ENCODE measurements at regions not wholly inside any gene's neighbourhood (a gene's known extent, or its start where the extent isn't known, plus 50 kb on each side); places are given as distances from the start of the nearest gene placed in this dataset.

GRCh38 chr3:63046152-63046551, 170.9 kb upstream of the CADPS start:
- Histone ChIP-seq H3K4me2 (replicated peaks; ENCODE audit: extremely low read depth, low read length, poor library complexity, severe bottlenecking) (no peak overlapping the region), H3K4me3 (replicated peaks in 1 of 3; ENCODE audit: low read depth in 2 of 3, low read length in 3 of 3) (no peak overlapping the region), H3K9ac (ENCODE audit: insufficient read depth, low read length, poor library complexity, severe bottlenecking) (no peak overlapping the region), H3K36me3 (replicated peaks in 1 of 2; ENCODE audit: control insufficient read depth in 1 of 2, insufficient read depth in 2 of 2, low read length in 2 of 2) (no peaks in the 10 kb centered on the region), H3K27ac (ENCODE audit: low read depth in 1 of 2, low read length in 2 of 2) (no peak overlapping the region), H3K79me2 (ENCODE audit: insufficient read depth, low read length) (no peaks in the 10 kb centered on the region), H3K9me3 (replicated peaks in 1 of 2; ENCODE audit: control insufficient read depth in 1 of 2, insufficient read depth in 1 of 2, low read length in 2 of 2) (no peaks in the 10 kb centered on the region), H4K20me1 (ENCODE audit: insufficient read depth, low read length) (no peaks in the 10 kb centered on the region), H3K27me3 (ENCODE audit: control insufficient read depth in 2 of 2, insufficient read depth in 2 of 2, low read length in 2 of 2) (no peaks in the 10 kb centered on the region), H2AFZ (ENCODE audit: insufficient read depth, low read depth, low read length, poor library complexity, severe bottlenecking) (no peak overlapping the region), H3K4me1 (ENCODE audit: control insufficient read depth in 1 of 2, insufficient read depth in 2 of 2, low read length in 2 of 2) (no peaks in the 10 kb centered on the region)
- no peak overlapping the region for H3K27ac Mint-ChIP-seq
- H3K4me1 Mint-ChIP-seq, result no peaks in the 10 kb centered on the region
- intact Hi-C loops (cut with micrococcal nuclease), result no loop called here
- no peaks in the 10 kb centered on the region for H3K36me3 Mint-ChIP-seq
- no peak overlapping the region for H3K4me3 Mint-ChIP-seq
- no peak for TF ChIP-seq CTCF (IDR thresholded peaks at IDR 0.05)
- peaks cover 2 to 8% (median 5%) of the 10 kb centered on the region in 7 donors for H3K9me3 Mint-ChIP-seq
- no peak for DNase-seq
- no peaks in the 10 kb centered on the region for H3K27me3 Mint-ChIP-seq (ENCODE audit: low read depth in 3 of 3)
- no CpG with 5 or more reads among the region's 2 CpGs for WGBS (ENCODE audit: insufficient coverage)

- Mint-ChIP-seq H3K4me1 (no peaks in the 10 kb centered on the region), H3K27ac (no peak overlapping the region), H3K4me3 (no peak overlapping the region), H3K9me3 (peaks cover 2 to 8% (median 5%) of the 10 kb centered on the region in 7 donors), H3K36me3 (no peaks in the 10 kb centered on the region), H3K27me3 (ENCODE audit: low read depth in 3 of 3) (no peaks in the 10 kb centered on the region)
- WGBS (ENCODE audit: insufficient coverage), result no CpG with 5 or more reads among the region's 4 CpGs
- intact Hi-C loops (cut with micrococcal nuclease), result no loop called here
- Histone ChIP-seq H3K36me3 (replicated peaks in 1 of 2; ENCODE audit: control insufficient read depth in 1 of 2, insufficient read depth in 2 of 2, low read length in 2 of 2) (no peaks in the 10 kb centered on the region), H3K4me1 (ENCODE audit: control insufficient read depth in 1 of 2, insufficient read depth in 2 of 2, low read length in 2 of 2) (no peaks in the 10 kb centered on the region), H3K4me2 (replicated peaks; ENCODE audit: extremely low read depth, low read length, poor library complexity, severe bottlenecking) (no peak overlapping the region), H3K9me3 (replicated peaks in 1 of 2; ENCODE audit: control insufficient read depth in 1 of 2, insufficient read depth in 1 of 2, low read length in 2 of 2) (no peaks in the 10 kb centered on the region), H2AFZ (ENCODE audit: insufficient read depth, low read depth, low read length, poor library complexity, severe bottlenecking) (no peak overlapping the region), H3K27ac (ENCODE audit: low read depth in 1 of 2, low read length in 2 of 2) (no peak overlapping the region), H3K9ac (ENCODE audit: insufficient read depth, low read length, poor library complexity, severe bottlenecking) (no peak overlapping the region), H3K4me3 (replicated peaks in 1 of 3; ENCODE audit: low read depth in 2 of 3, low read length in 3 of 3) (no peak overlapping the region), H4K20me1 (ENCODE audit: insufficient read depth, low read length) (no peaks in the 10 kb centered on the region), H3K79me2 (ENCODE audit: insufficient read depth, low read length) (no peaks in the 10 kb centered on the region), H3K27me3 (ENCODE audit: control insufficient read depth in 2 of 2, insufficient read depth in 2 of 2, low read length in 2 of 2) (no peaks in the 10 kb centered on the region)
- TF ChIP-seq CTCF (IDR thresholded peaks at IDR 0.05), result no peak
- DNase-seq, result no peak
These were observed 171.4 kb upstream of the CADPS start for GRCh38 chr3:63046580-63046979.

Measured in CD14-positive monocyte (primary cell).